Adrenal gland (tissue), 9 donors: ENCODE measurements at regions not wholly inside any gene's neighbourhood (a gene's known extent, or its start where the extent isn't known, plus 50 kb on each side); places are given as distances from the start of the nearest gene placed in this dataset.

Experiments used
- DNase-seq, 7 donors: peaks; one replicate each; pipeline ENCODE4 v3.0.0-alpha.2; 2019 to 2020
- H3K27ac ChIP-seq, 5 donors: fragments of 200-600 bp; sonication (generic) in 4 of 5; 1 replicate in 3 of 5; 2 replicates in 2 of 5; pipeline versions ENCODE4 v1.5.1 to v1.8.0; 2016 to 2020; ENCODE audit warnings: mild to moderate bottlenecking in 1 of 5
- H3K27me3 ChIP-seq: fragments of 200-600 bp; 2 replicates; pipeline ENCODE4 v1.8.0; 2021
- H3K36me3 ChIP-seq, 2 donors: fragments of 200-600 bp; replicated peaks in 1 of 2; 1 replicate in 1 of 2; 2 replicates in 1 of 2; pipeline versions ENCODE4 v1.5.1 to v1.8.0; 2018 to 2022
- H3K4me1 ChIP-seq, 2 donors: fragments of 200-600 bp; replicated peaks in 1 of 2; 1 replicate in 1 of 2; 2 replicates in 1 of 2; pipeline versions ENCODE4 v1.5.1 to v1.8.0; 2018 to 2021
- H3K4me3 ChIP-seq, 4 donors: fragments of 200-600 bp; sonication (generic) in 3 of 4; one replicate each; pipeline ENCODE4 v1.5.1; 2016 to 2018
- H3K9me3 ChIP-seq, 3 donors: fragments of 200-600 bp; sonication (generic) in 1 of 3; replicated peaks in 1 of 3; 1 replicate in 2 of 3; 2 replicates in 1 of 3; pipeline versions ENCODE4 v1.5.1 to v1.8.0; 2016 to 2021
- CTCF ChIP-seq, 6 experiments: fragments of 450-650 bp in 4 of 6; fragments of 200-600 bp in 2 of 6; sonication (generic) in 1 of 6; IDR thresholded peaks; 1 replicate in 5 of 6; 2 replicates in 1 of 6; pipeline versions ENCODE4 v1.5.1 to v1.8.0; 2016 to 2021; ENCODE audit warnings: antibody characterized with exemption in 6 of 6, mild to moderate bottlenecking in 2 of 6, moderate library complexity in 1 of 6
- POLR2A ChIP-seq, 2 donors: fragments of 450-650 bp; IDR thresholded peaks; one replicate each; pipeline ENCODE4 v1.6.1; 2017; ENCODE audit warnings: antibody characterized with exemption in 2 of 2, mild to moderate bottlenecking in 2 of 2, moderate library complexity in 1 of 2
- WGBS, 4 donors: extraction: QIAGEN DNeasy Blood & Tissue Kit in 2 of 4; methylation state at CpG; one replicate each; pipeline versions ENCODE4 v1.1.5 to v1.1.7; 2013 to 2017; 5-methylcytosine and 5-hydroxymethylcytosine counted together
- intact Hi-C, 2 donors: fragments of 100-400 bp; cut with DNase I; formaldehyde crosslinking; loops; one replicate each; pipeline versions ENCODE4 v1.14.1 to v1.15.0; 2022 to 2023
- donor health status: healthy with polysubstance abuse.
- donor health status: Bipolar disorder and iron deficiency.
- donor health status: DM: yes; HTN: yes; CAD: no.
- donor health status: DM: no; HTN: no; CAD: no.
- donor health status: DM: no; HTN: no; CAD: no.

GRCh38 chr16:86977076-86977676, 340.0 kb downstream of the C16orf95 start:
- no peak overlapping the region for H3K27ac ChIP-seq
- H3K4me1 ChIP-seq = no peaks in the 10 kb centered on the region
- no peaks in the 10 kb centered on the region for H3K9me3 ChIP-seq
- DNase-seq = no peak
- no peaks in the 10 kb centered on the region for H3K36me3 ChIP-seq
- whole genome bisulfite sequencing, 4 donors = 79 to 82% (median 80%) methylated on average over 6 to 17 of the region's 17 CpGs
- no peaks in the 10 kb centered on the region for H3K27me3 ChIP-seq
- TF ChIP-seq CTCF (IDR thresholded peaks at IDR 0.05) = no peak
- TF ChIP-seq POLR2A (IDR thresholded peaks at IDR 0.05) = no peak
- no peak overlapping the region for H3K4me3 ChIP-seq
- intact Hi-C loops = no loop called here

GRCh38 chr16:86978445-86979030, 338.7 kb downstream of the C16orf95 start:
- H3K36me3 ChIP-seq = no peaks in the 10 kb centered on the region
- no peaks in the 10 kb centered on the region for H3K9me3 ChIP-seq
- intact Hi-C loops = no loop called here
- WGBS, 4 donors = 81 to 86% (median 85%) methylated on average over 6 to 12 of the region's 12 CpGs
- TF ChIP-seq CTCF (IDR thresholded peaks at IDR 0.05) = no peak
- TF ChIP-seq POLR2A (IDR thresholded peaks at IDR 0.05) = no peak
- H3K4me1 ChIP-seq = no peaks in the 10 kb centered on the region
- no peak overlapping the region for H3K4me3 ChIP-seq
- H3K27me3 ChIP-seq = no peaks in the 10 kb centered on the region
- no peak overlapping the region for H3K27ac ChIP-seq
- DNase-seq = no peak

GRCh38 chr16:86979061-86979460, 338.1 kb downstream of the C16orf95 start:
- WGBS, 4 donors = 81 to 90% (median 87%) methylated on average over 6 of the region's 6 CpGs
- no peak for TF ChIP-seq CTCF (IDR thresholded peaks at IDR 0.05)
- no peak for TF ChIP-seq POLR2A (IDR thresholded peaks at IDR 0.05)
- Histone ChIP-seq H3K4me3 (no peak overlapping the region), H3K9me3 (no peaks in the 10 kb centered on the region), H3K4me1 (no peaks in the 10 kb centered on the region), H3K27ac (no peak overlapping the region), H3K36me3 (no peaks in the 10 kb centered on the region), H3K27me3 (no peaks in the 10 kb centered on the region)
- no peak for DNase-seq
- intact Hi-C loops = no loop called here

- TF ChIP-seq POLR2A (IDR thresholded peaks at IDR 0.05) (no peak), CTCF (IDR thresholded peaks at IDR 0.05) (no peak)
- no peak for DNase-seq
- WGBS, 4 donors = 75 to 87% (median 80%) methylated on average over 1 of the region's 1 CpG
- Histone ChIP-seq H3K4me1 (no peaks in the 10 kb centered on the region), H3K9me3 (no peaks in the 10 kb centered on the region), H3K36me3 (no peaks in the 10 kb centered on the region), H3K27me3 (no peaks in the 10 kb centered on the region), H3K27ac (no peak overlapping the region), H3K4me3 (no peak overlapping the region)
- intact Hi-C loops = no loop called here
Measured at GRCh38 chr16:86979984-86980553, 337.1 kb downstream of the C16orf95 start.
